Skeletal muscle cell (primary cell): ENCODE measurements at regions not wholly inside any gene's neighbourhood (a gene's known extent, or its start where the extent isn't known, plus 50 kb on each side); places are given as distances from the start of the nearest gene placed in this dataset.
A peak's percentile ranks its signal among the peaks of the same experiment; 100 is the strongest.

Experiments
- DNase-seq: peaks from one replicate; pipeline ENCODE4 v3.0.0-alpha.2; 2010; ENCODE audit warnings: low read depth
- H3K4me3 ChIP-seq: 2 replicates; pipeline ENCODE4 v1.5.1; 2011; ENCODE audit warnings: low read depth, mild to moderate bottlenecking, control low read depth, low read length, moderate library complexity

DNA sequence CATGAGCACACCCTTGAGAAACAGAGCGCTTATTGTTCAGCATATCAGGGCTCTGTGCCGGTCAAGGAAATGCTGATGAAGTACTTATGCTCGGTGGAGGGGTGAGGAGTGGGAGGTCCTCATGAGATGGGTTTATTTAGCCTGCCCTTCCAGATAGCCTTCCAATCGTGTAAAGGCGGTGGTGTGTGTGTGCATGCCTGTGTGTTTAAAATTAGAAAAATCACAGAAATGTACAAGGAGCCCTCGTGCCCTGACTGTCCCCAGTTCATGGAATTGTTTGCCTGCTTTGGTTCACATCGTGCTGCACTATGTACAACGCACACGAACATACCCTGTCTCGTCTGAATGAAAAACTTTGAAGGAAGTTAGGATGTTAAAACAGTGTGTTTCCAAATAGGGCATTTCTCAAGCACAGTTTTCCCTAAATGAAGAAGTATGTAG is 158.6 kb downstream of the AQP4 start:
- no peak overlapping the region for H3K4me3 ChIP-seq
- DNase-seq, result no peak

DNA sequence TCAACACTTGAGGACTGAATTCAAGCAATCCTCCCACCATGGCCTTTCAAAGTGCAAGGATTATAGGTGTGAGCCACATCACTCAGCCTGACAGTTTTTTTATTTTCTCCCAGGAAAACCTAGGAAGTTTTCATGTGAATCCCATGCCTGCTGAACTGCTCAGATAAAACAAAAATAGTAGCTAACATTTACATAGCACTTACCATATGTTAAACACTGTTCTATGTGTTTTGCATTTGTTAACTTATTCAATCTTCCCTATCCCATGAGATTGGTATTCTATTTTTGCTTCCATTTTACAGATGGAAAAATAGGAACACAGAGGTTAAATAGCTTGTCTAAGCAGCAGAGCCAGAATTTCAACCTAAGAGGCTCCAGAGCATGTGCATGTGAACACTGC is 157.4 kb upstream of the KCTD1 start:
- DNase-seq, result no peak
- no peak overlapping the region for H3K4me3 ChIP-seq

DNA sequence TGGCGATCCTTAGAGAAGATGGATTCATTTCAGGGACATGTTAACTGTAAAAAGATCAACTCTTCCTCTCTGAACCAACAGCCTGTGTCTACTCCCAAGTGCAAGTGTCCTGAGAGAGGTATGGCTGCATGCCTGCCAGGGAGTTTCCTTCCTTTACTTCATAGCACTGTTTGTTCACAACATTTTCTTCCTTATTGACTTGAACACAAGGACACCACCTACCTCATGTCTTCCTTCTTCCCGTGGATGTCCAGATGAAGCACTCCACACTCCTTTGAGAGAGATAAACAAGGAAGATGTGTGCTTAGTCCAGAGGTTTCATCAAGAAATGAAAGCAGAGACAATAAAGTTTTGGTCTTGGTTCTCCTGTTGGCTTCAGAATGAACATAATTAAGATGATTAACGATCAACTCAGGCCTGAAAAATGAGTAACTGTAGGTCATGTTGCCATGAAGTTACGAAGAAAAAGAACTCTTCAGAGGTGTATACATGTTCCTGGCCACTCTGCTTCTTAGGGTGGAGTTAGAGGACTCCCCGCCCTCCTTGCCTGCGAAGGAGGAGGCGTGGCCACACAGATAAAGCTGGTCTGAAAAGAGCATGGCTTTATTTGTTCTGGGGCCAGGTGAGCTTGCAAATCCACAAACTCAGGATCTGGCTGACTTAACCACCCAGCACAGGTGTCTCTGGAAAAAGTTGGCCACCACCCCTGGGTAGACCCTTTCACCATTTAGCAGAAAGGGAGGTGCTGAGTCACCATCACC is 155.0 kb upstream of the KCTD1 start:
- no peak for DNase-seq
- H3K4me3 ChIP-seq, result no peak overlapping the region

DNA sequence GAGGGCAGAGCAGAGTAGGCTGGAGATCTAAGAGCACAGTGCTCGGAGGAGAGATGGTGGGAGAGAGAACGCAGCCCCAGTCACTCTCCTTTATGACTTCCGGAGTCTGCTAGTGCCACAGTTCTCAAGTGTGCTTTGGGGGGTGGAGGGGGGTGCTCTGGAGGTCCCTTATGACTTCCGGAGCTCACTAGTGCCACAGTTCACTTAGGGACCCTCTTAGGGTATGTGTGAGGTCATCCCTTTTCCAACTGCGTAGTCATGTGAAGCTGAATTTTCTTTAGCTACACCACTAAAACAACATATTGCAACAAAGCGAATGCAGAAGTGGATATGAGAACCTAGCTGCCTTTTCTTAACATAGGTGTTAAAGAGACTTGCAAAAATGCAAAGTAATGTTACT is 153.7 kb upstream of the KCTD1 start:
- no peak for DNase-seq
- H3K4me3 ChIP-seq, result no peak overlapping the region

DNA sequence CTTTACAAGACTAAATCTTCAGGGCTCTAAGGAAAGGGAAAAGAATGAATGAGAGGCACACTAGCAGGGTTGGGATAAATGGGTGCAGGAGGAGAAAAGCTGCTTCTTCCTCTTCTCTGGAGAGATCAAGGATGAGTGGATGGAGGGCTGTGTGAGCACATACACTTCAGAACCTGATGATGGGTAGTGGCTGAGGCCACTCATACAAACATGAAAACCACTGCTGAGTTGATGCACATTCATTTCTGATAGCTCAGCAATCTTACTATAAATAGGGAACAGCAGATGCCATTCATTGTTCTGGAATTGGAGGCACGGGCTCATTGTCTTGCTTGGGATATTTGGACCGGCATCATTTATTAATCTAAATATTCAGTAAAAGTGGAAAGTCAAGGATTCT is 152.4 kb upstream of the KCTD1 start:
- H3K4me3 ChIP-seq, result no peak overlapping the region
- no peak for DNase-seq

DNA sequence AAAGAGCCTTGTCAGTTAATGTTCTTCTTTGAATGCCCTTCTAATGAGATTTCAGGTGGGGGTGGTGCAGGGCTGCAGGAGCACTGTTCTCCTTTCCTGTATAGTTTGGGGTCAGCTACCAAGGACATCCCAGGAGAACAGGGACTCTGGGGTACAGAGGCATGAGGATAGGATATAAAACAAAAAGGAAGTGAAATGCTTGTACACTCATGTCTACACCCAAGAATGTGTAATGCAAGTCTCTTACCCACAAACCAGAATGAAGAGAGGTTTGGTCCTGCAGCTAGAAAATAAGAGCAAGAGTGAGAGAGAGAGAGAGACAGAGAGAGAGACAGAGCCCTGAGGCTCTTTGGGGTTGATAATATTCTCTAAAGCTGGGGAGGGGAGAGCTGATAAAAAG is 151.8 kb upstream of the KCTD1 start:
- no peak overlapping the region for H3K4me3 ChIP-seq
- no peak for DNase-seq

DNA sequence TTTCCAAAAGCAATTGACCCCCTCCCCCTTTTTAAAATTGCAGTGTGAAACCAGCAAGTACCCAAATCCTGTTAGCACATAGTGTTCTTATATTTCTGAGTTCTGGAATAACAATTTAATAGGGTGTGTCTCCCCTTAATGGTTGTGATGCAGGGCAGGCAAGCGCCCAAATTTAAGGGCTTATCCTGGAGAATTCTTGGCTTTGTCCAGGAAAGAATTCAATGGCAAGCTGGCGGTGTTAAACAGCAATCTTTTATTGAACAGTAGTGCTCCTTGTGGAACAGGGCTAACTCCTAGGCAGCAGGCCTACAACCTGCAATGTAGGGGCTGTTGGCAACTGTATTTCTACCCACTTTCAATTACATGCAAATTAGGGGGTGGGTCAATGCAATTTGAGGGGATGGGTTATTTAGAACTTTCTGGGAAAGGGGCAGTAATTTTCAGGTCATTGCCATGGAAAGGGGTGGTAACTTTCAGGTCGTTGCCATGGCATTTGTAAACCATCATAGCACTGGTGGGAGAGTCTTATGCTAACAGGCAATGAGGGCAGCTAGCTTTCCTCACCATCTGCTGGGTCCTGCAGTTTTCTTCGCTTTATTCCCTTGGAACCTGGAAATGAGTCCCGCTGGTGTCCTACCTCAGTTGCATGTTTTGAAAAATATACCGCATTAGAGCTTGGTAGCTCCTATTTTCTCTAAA is 149.0 kb upstream of the KCTD1 start:
- H3K4me3 ChIP-seq, result no peak overlapping the region

DNA sequence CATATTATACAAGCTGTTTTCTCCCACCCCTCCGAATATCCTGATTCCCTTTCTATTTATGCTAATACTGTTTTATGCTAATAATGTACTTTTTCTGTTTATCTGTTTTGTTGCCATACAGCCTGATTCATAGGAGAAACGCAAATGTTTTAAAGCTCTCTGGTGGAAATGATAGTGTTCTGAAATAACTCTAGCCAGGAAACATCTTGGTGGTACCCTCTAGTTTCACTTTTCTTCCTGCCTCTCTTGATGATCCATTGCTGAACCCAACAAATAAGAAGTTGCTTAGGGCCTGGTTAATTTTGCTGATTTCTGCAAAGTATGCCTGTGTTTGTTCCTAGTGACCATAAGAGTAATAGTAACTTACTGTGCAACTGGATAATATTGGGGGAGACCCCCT is 148.4 kb upstream of the KCTD1 start:
- H3K4me3 ChIP-seq, result no peak overlapping the region
- DNase-seq, result no peak

More for the DNA sequence above, 149.0 kb upstream of the KCTD1 start:
- DNase-seq, result no peak

DNA sequence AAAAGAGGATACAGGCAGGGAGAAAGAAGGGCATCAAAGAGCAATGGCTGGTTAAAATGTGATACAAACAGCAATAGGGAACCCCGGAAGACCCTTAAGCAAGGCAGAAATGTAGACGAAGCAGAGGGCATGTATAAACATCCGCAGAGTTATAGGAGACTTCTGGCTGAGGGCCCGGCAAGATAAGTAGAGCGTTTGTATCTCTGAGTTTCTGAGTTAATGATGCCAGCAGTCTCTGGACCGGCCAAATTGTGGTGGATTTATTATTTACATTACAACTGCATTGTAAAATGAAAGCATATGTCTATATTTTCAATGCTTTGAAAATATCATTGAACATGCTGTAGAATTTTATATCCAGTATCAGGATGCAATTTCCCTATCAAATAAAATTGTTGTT is 148.0 kb upstream of the KCTD1 start:
- DNase-seq, result no peak
- no peak overlapping the region for H3K4me3 ChIP-seq

DNA sequence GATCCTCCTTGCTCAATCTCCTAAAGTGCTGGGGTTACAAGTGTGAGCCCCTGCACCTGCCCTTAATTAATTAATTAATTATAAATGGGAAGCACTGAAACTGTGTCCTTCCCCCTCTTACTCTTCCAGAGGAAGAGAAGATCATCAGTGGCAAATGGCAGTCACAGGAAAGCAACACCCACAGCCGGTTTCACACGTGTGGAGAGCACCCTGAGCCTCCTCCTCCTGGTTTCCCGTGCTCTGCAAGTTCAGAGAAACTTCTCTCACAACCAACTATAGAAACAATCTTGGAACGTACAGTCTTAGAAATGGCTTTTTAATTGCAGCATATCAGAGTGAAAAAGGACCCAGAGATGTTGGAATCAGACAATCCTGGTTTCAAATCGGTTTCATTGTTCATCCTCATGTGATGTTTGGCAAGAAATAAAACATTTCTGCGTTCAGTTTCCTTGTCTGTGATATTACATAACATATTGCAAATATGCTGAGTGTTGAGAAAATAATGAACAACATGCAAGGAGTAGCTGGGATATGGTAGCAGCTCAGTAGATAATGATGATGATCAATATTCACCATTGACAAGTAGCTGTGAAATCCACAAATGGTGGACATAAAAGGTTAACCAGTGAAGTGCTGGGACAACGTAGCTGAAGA is 141.0 kb upstream of the KCTD1 start:
- no peak for DNase-seq

DNA sequence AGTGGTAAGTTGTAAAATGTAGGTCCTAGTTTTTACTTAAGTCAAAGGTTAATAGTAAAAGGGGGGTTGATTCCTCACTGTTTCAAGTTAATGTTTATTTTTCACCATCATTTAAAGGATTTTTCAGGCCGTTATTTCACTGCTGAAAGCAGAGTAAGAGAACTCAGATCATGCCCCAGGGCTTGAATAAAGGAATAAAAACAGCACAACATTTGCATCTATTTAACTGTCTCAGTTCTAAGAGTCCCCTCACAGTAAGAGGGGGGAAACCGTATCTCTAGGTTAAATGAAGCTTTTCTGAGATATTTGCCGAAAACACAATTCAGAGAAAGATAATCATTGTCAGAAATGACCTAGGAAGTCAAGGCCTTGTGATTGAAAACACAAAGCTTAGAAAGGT is 138.2 kb upstream of the KCTD1 start:
- DNase-seq, result no peak
- H3K4me3 ChIP-seq, result no peak overlapping the region

More for the DNA sequence above, 141.0 kb upstream of the KCTD1 start:
- no peak overlapping the region for H3K4me3 ChIP-seq

DNA sequence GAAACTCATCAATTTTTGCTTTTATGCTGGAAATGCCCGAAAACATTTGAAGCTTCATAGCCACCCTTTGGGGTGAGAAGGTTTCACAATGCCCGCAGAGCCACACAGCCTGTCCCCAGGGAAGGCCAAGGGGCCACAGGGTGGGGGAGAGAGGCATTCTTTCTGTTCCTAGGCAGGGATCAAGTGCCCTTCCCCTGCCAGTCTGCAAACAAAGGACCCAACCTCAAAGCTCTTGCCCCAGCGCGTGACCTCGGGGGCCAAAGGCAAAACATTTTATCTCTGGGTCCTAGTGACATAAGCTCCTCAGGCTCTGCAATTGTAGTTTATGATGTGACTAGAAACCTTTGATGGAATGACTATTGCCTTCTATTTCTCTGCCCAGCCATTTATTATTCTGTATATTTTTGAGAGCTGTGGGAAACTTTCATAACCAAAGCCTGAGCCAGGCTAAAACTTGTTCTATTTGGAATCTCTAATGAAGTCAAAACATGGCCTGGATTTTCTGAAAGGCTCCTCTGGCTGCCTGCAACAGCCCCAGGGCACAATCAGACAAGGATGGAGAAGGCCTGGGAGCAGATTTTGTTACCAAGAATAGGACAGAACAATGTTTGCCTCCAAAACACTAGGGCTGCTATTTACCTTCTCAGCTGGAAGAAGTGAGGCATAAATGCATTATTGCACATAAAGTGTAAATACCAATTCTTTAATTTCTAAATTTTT is 137.2 kb upstream of the KCTD1 start:
- DNase-seq, result no peak
- no peak overlapping the region for H3K4me3 ChIP-seq

DNA sequence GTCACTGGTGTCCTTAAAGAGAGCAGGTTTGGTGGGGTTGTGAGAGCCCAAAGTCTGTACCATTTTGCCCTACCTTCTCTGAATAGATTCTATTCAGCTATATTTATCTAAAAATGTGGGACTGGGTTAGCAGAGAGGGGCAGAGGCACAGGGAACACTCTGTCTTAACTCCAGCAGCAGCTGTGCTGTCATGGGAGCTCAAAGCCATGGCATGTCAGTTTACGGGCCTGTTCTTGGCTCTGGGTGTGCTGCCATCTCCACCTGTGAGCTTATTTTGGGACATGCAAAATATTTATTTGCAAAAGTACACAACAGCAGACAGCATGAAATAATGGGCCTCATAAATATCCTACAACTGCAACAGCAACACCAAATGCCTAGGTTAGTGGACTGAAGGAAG is 129.6 kb upstream of the KCTD1 start:
- H3K4me3 ChIP-seq, result no peak overlapping the region
- DNase-seq, result no peak

DNA sequence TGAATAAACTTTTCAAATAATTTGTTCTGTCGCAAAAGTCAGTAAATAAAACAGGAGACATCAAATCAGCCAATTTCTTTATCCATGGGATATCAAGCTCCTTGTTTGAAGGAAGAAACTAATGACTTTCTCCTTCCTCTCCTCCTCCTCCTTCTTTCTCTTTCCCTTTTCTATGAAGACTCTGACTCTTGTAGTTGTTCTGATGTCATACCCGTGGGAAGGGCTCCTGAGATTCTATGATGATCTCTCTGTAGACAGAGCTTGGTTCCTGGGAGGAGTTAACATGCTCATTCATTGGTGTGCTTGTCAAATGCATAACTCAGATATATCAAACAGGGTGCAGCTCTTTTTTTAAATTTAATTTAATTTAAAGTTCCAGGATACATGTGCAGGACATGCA is 118.7 kb upstream of the KCTD1 start:
- H3K4me3 ChIP-seq, result no peak overlapping the region
- DNase-seq, result no peak

DNA sequence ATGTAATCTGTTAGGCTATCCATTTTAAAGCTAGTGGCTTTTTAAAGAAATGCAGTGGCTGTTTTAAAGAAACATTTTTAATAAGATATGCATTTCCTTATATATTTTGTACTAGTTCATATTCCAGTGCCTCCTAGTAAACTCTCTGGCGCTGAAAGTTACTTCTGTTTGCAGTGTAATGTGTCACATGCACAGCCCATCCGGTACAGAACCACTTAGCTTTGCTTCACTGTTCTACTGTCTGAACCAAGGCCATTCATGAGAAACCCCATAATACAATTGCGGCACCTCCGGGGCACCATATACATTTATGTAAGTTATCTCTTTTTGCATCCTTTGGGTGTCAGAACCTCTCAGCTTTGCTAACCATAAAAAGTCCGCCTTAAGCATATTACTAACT is 114.6 kb upstream of the KCTD1 start:
- no peak overlapping the region for H3K4me3 ChIP-seq
- no peak for DNase-seq

DNA sequence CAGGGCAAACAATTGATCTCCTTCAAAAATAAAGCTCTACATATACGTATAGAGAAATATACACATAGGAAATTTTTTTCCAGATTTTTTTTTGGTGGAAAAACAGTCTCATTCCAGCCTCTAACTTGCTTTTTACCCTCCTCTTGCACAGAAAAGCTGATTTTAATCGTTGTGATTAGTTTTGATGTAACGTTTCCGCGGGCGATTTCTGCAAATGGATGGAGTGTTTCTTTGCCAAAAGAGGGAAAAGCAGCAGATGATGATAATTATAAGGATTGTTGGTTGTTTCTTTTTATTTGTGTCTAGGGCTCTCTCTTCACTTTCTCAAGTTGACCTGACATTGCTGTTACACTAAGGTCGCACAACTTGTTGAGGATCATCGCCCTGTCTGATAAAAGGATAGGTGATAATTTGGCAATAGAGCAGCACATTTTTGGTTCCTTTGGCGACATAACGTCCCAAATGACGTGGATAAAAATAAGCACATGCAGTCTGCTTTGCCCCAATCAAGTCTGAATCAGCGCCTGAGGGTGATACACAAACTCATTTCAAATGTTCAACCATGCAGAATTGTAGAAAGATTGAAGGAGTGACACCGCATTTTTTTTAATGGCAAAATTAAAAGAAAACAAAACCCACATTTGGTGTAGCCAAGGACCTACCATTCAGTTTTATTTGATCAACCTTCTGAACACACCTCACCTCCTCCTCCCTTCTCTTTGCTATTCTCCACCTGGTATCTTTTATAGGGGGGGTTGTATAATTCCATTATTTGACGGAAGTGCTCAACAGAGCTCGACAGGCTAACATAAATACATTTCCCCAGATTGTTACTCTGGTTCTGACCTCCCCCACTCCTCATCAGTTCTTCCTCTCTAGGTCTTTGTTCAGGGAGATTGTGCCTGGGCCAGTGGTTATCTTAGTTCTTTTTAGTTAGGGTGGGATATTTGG is 109.6 kb upstream of the KCTD1 start:
- DNase-seq, result no peak
- H3K4me3 ChIP-seq, result peak overlapping the region; percentile 73

DNA sequence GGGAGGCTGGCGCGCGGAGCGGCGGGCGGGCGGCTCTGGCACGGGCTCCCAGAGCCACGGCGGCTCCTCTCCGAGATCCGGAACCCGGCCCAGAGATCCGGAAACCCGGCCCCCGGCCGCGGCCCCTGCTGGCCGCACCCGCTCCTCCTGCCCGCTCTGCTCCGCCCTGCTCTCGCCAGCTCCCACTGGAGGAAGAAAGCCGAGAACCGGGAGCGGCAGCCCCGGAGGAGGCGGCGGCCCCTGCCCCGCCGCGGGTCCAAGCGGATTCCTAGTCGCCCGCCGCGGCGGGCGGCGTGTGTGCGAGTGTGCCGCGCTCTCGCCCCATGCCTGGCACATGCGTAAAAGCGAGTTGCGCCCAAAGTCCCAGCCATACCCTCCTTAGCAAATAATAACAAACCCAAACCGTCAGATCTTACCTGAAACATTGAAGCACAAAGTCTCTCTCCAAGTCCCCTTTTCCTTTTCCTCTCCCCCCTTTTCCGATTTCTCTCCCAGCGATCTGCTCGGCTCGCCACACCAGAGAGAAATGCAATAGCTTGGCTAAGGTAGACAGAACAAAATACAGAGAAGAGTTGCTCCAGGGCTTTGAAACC is 108.7 kb upstream of the KCTD1 start:
- H3K4me3 ChIP-seq, result peak overlapping the region; percentile 73
- DNase-seq, result peak; percentile 12

DNA sequence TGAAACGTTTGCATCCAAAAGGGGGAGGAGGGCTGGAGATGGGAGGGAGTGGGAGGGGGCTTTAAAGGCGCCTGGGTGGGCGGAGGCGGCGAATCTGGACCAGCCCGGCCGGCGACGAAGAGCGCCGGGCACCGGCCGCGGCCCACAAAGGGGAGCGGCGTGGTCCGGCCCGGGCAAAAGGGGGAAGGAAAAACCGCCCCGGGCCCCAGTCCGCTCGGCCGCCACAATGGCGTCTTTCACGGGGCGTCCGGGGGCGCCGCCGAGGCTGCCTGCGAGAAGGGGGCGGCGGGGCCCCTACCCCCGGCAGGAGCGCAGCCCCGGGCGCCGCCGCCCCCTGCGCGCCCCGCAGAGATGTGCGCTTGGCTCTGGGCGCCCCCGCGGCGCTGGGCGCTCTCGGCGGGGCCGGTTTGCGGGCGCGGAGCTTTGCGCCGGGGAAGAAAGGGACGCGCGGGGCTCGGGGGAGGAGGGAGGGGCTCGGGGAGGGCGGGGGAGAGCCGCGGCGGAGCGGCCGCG is 108.1 kb upstream of the KCTD1 start:
- peak overlapping the region; percentile 73 for H3K4me3 ChIP-seq

More for the DNA sequence above, 108.1 kb upstream of the KCTD1 start:
- no peak for DNase-seq
